Liver (tissue), 8 donors: ENCODE measurements at regions not wholly inside any gene's neighbourhood (a gene's known extent, or its start where the extent isn't known, plus 50 kb on each side); places are given as distances from the start of the nearest gene placed in this dataset.

Experiments
- DNase-seq: peaks from one replicate; pipeline ENCODE4 v3.0.0-alpha.2; 2017; ENCODE audit warnings: low spot score
- H3K27ac ChIP-seq, 2 donors: one replicate each; pipeline ENCODE4 v1.7.0; 2013; ENCODE audit warnings: inconsistent platforms in 2 of 2, low read length in 2 of 2, control low read depth in 1 of 2, low read depth in 1 of 2, mild to moderate bottlenecking in 1 of 2
- H3K27me3 ChIP-seq, 4 donors: one replicate each; pipeline versions ENCODE4 v1.6.1 to v1.7.0; 2013; ENCODE audit warnings: low read length in 3 of 4, inconsistent platforms in 1 of 4, mild to moderate bottlenecking in 1 of 4, moderate library complexity in 1 of 4; ENCODE audit not compliant: control insufficient read depth in 4 of 4, insufficient read depth in 4 of 4
- H3K36me3 ChIP-seq, 4 donors: one replicate each; pipeline versions ENCODE4 v1.6.1 to v1.7.0; 2013; ENCODE audit warnings: low read length in 3 of 4, mild to moderate bottlenecking in 3 of 4, low read depth in 1 of 4, moderate library complexity in 1 of 4; ENCODE audit not compliant: control insufficient read depth in 4 of 4, insufficient read depth in 3 of 4
- H3K4me1 ChIP-seq, 4 donors: one replicate each; pipeline versions ENCODE4 v1.6.1 to v1.7.0; 2013; ENCODE audit warnings: low read length in 3 of 4, mild to moderate bottlenecking in 3 of 4, moderate library complexity in 1 of 4; ENCODE audit not compliant: control insufficient read depth in 4 of 4, insufficient read depth in 4 of 4
- H3K4me3 ChIP-seq, 3 donors: one replicate each; pipeline versions ENCODE4 v1.6.1 to v1.7.0; 2013; ENCODE audit warnings: low read length in 3 of 3, control low read depth in 1 of 3, low read depth in 1 of 3, mild to moderate bottlenecking in 1 of 3
- H3K9ac ChIP-seq, 2 donors: one replicate each; pipeline ENCODE4 v1.7.0; 2013; ENCODE audit warnings: low read length in 2 of 2, mild to moderate bottlenecking in 2 of 2, moderate library complexity in 2 of 2, control low read depth in 1 of 2, low read depth in 1 of 2
- H3K9me3 ChIP-seq, 4 donors: one replicate each; pipeline versions ENCODE4 v1.6.1 to v1.7.0; 2013; ENCODE audit warnings: low read length in 3 of 4; ENCODE audit not compliant: control insufficient read depth in 4 of 4
- ATF3 ChIP-seq: IDR thresholded peaks from 2 replicates; pipeline ENCODE4 v1.6.1; 2016; ENCODE audit warnings: antibody characterized with exemption
- EGR1 ChIP-seq, 2 donors: IDR thresholded peaks; 2 replicates each; pipeline ENCODE4 v1.6.1; 2016 to 2018; ENCODE audit warnings: antibody characterized with exemption in 2 of 2, low read depth in 2 of 2
- FOXA2 ChIP-seq: IDR thresholded peaks from 2 replicates; pipeline ENCODE4 v1.6.1; 2016; ENCODE audit warnings: antibody characterized with exemption
- HNF4G ChIP-seq: IDR thresholded peaks from 2 replicates; pipeline ENCODE4 v1.6.1; 2016; ENCODE audit warnings: antibody characterized with exemption
- NR2F2 ChIP-seq: IDR thresholded peaks from 2 replicates; pipeline ENCODE4 v1.6.1; 2016; ENCODE audit warnings: antibody characterized with exemption
- RXRA ChIP-seq, 2 donors: IDR thresholded peaks; 2 replicates each; pipeline ENCODE4 v1.6.1; 2017 to 2018; ENCODE audit warnings: antibody characterized with exemption in 2 of 2, mild to moderate bottlenecking in 1 of 2
- SP1 ChIP-seq: IDR thresholded peaks from 2 replicates; pipeline ENCODE4 v1.6.1; 2018; ENCODE audit warnings: antibody characterized with exemption, mild to moderate bottlenecking
- TAF1 ChIP-seq: conservative IDR thresholded peaks from 2 replicates; pipeline ENCODE4 v1.6.1; 2016; ENCODE audit warnings: antibody characterized with exemption, mild to moderate bottlenecking
- ZBTB33 ChIP-seq: IDR thresholded peaks from 2 replicates; pipeline ENCODE4 v1.6.1; 2016; ENCODE audit warnings: antibody characterized with exemption
- WGBS: extraction: QIAGEN DNeasy Blood & Tissue Kit; methylation state at CpG from one replicate; pipeline ENCODE4 v1.1.7; 2013; 5-methylcytosine and 5-hydroxymethylcytosine counted together
- TF ChIP-seq, protein P1 (sequence below): IDR thresholded peaks from 2 replicates; pipeline ENCODE4 v1.6.1; 2016; ENCODE audit warnings: antibody characterized with exemption, mild to moderate bottlenecking
- TF ChIP-seq, protein P2 (sequence below): fragments of 150-350 bp; IDR thresholded peaks from 2 replicates; pipeline ENCODE4 v1.5.1; 2017; ENCODE audit warnings: improper control_type of control experiment, low read depth, low read length; ENCODE audit not compliant: missing input control
- TF ChIP-seq, protein P3 (sequence below): IDR thresholded peaks from 2 replicates; pipeline ENCODE4 v1.6.1; 2016; ENCODE audit warnings: antibody characterized with exemption
- donor health status: healthy.
- donor health status: healthy.
- donor health status: healthy.
- donor health status: healthy.
- donor health status: healthy.

DNA sequence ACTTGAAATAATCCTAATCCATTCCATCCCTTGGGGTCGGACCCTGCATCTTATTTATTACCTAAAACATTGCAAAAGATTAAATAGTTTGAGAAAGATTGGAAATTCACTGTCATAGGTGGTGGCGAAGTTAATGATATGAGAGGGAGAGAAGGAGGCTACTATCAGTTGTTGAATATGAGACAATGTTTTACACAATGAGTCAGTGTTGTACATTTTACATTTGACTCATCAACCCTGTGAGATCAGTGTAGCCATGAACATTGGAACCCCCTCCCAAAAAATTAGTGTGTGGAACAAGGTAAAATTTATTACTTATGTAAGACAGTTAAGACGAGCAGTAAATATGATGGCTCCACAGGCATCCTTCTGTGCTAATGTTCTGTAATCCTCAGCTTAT is 384.3 kb downstream of the MCTP2 start (continued):
- no peak for TF ChIP-seq ZBTB33
- TF ChIP-seq TAF1 = no peak
- TF ChIP-seq EGR1 (IDR thresholded peaks at IDR 0.05; ENCODE audit: low read depth in 2 of 2) = no peak

DNA sequence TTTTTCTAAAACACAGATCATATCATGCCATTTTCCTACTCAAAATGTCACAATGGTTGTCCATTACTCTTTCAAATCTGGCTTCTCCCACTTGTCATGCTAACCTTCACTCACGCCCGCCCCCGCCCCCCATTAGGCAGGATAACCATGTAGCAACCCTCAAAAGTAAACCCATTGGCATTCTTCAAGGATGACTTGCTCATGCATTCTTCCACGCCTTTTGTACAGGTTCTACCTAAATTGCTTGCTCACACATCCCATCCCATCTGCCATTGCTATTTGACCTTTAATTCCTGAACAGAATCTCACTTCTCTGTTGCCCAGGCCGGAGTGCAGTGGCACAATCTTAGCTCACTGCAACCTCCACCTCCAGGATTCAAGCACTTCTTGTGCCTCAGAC is 389.3 kb downstream of the MCTP2 start:
- 84% methylated on average over 5 of the region's 5 CpGs for WGBS
- no peaks in the 10 kb centered on the region for H3K4me1 ChIP-seq
- H3K9me3 ChIP-seq = no peaks in the 10 kb centered on the region
- H3K27me3 ChIP-seq = peaks cover 0 to 3% (median 0%) of the 10 kb centered on the region in 4 donors
- TF ChIP-seq TAF1 (no peak), NR2F2 (no peak), RXRA (IDR thresholded peaks at IDR 0.05) (no peak), ATF3 (no peak), EGR1 (IDR thresholded peaks at IDR 0.05; ENCODE audit: low read depth in 2 of 2) (no peak), FOXA2 (no peak)
- no peak for DNase-seq
- H3K27ac ChIP-seq = no peak overlapping the region
- H3K36me3 ChIP-seq = no peaks in the 10 kb centered on the region
- no peak overlapping the region for H3K4me3 ChIP-seq
- no peak overlapping the region for H3K9ac ChIP-seq

GRCh38 chr15:94621736-94622135 is 390.4 kb downstream of the MCTP2 start:
- no peak for DNase-seq
- Histone ChIP-seq H3K4me3 (no peak overlapping the region), H3K27ac (no peak overlapping the region), H3K4me1 (no peaks in the 10 kb centered on the region), H3K36me3 (no peaks in the 10 kb centered on the region), H3K9ac (no peak overlapping the region), H3K9me3 (no peaks in the 10 kb centered on the region), H3K27me3 (peaks cover 0 to 3% (median 0%) of the 10 kb centered on the region in 4 donors)
- TF ChIP-seq, protein P1, sequence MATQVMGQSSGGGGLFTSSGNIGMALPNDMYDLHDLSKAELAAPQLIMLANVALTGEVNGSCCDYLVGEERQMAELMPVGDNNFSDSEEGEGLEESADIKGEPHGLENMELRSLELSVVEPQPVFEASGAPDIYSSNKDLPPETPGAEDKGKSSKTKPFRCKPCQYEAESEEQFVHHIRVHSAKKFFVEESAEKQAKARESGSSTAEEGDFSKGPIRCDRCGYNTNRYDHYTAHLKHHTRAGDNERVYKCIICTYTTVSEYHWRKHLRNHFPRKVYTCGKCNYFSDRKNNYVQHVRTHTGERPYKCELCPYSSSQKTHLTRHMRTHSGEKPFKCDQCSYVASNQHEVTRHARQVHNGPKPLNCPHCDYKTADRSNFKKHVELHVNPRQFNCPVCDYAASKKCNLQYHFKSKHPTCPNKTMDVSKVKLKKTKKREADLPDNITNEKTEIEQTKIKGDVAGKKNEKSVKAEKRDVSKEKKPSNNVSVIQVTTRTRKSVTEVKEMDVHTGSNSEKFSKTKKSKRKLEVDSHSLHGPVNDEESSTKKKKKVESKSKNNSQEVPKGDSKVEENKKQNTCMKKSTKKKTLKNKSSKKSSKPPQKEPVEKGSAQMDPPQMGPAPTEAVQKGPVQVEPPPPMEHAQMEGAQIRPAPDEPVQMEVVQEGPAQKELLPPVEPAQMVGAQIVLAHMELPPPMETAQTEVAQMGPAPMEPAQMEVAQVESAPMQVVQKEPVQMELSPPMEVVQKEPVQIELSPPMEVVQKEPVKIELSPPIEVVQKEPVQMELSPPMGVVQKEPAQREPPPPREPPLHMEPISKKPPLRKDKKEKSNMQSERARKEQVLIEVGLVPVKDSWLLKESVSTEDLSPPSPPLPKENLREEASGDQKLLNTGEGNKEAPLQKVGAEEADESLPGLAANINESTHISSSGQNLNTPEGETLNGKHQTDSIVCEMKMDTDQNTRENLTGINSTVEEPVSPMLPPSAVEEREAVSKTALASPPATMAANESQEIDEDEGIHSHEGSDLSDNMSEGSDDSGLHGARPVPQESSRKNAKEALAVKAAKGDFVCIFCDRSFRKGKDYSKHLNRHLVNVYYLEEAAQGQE = no peak
- TF ChIP-seq, protein P2, sequence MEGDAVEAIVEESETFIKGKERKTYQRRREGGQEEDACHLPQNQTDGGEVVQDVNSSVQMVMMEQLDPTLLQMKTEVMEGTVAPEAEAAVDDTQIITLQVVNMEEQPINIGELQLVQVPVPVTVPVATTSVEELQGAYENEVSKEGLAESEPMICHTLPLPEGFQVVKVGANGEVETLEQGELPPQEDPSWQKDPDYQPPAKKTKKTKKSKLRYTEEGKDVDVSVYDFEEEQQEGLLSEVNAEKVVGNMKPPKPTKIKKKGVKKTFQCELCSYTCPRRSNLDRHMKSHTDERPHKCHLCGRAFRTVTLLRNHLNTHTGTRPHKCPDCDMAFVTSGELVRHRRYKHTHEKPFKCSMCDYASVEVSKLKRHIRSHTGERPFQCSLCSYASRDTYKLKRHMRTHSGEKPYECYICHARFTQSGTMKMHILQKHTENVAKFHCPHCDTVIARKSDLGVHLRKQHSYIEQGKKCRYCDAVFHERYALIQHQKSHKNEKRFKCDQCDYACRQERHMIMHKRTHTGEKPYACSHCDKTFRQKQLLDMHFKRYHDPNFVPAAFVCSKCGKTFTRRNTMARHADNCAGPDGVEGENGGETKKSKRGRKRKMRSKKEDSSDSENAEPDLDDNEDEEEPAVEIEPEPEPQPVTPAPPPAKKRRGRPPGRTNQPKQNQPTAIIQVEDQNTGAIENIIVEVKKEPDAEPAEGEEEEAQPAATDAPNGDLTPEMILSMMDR = no peak
- no peak for TF ChIP-seq EGR1 (IDR thresholded peaks at IDR 0.05; ENCODE audit: low read depth in 2 of 2)
- TF ChIP-seq HNF4G = no peak
- no peak for TF ChIP-seq TAF1
- TF ChIP-seq, protein P3, sequence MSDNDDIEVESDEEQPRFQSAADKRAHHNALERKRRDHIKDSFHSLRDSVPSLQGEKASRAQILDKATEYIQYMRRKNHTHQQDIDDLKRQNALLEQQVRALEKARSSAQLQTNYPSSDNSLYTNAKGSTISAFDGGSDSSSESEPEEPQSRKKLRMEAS = no peak
- TF ChIP-seq SP1 = no peak
